ENCODE measurements at regions not wholly inside any gene's neighbourhood (a gene's known extent, or its start where the extent isn't known, plus 50 kb on each side); places are given as distances from the start of the nearest gene placed in this dataset.
"Not testable (repeated sequence)": the region's sequence is repeated elsewhere in the genome, so short reads cannot be mapped to it uniquely, and the experiment has no call there.

DNA sequence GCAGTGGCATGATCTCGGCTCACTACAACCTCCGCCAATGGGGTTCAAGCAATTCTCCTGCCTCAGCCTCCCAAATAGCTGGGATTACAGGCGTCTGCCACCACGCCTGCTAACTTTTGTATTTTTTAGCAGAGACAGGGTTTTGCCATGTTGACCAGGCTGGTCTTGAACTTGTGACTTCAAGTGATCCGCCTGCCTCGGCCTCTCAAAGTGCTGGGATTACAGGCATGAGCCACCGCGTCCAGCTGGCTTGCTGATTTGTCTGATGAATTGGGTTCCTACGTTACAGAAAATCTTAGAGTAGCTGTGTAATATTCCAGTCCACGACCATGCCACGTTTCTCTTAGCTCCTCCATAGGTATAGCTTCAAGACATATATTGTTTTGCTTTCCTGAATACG, 102.6 kb upstream of the OTOS start:
- DNase-seq = not testable (repeated sequence)

DNA sequence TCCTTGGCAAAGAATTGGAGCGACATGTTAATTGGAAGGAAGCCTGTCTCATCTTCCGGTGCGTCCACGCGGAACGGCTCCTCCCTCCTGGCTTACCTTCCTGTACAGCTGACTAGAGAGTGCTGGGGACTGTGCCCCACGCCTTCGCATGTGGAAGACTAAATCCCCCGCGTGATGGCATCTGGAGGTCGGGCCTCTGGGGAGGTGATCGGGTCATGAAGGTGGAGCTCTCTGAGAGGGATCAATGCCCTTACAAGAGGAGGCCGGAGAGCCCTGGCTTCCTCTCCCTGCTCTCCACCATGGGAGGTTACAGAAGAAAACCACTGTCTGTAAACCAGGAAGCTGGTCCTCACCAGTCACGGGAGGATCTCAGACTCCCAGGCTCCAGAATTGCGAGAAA, 104.1 kb upstream of the OTOS start:
- no peak for DNase-seq

DNA sequence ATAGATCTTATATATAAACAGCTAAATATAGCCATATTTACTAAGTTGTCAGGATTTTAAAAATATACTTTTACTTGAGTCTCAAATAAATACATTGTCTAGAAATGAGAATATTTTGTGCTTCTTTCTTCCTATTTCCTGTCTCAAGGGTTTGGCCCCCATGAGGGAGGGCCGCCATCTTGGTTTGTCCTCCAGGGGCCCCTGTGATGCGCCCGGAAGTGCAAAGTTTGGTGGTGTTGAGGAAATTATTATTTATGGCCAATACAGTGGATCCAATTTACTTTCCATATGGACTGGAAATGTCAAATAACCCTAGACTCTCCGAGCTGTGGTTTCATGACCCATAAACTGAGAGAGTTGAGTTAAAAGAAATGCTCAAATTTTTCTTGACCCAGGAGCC, 104.7 kb upstream of the OTOS start:
- no peak for DNase-seq

DNA sequence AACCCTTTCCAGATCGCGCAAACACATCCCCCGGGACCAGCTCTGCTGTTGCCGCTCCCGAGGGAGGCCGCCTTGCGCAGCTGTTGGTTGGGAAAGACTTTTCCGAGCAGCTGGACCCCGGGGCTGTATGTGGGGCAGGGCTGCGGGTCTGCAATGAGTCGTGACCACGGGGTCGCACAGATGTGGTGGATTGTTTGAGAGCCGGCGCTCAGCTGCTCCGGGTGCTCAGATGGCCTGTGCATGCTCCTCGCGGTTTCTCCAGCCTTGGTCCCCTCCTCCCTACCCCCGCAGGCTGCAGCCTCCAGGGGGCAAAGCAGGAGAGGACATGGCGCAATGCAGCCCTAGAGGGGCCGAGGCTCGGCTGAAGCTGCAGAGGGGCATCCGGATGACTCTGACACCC, 105.2 kb upstream of the OTOS start:
- DNase-seq = no peak

DNA sequence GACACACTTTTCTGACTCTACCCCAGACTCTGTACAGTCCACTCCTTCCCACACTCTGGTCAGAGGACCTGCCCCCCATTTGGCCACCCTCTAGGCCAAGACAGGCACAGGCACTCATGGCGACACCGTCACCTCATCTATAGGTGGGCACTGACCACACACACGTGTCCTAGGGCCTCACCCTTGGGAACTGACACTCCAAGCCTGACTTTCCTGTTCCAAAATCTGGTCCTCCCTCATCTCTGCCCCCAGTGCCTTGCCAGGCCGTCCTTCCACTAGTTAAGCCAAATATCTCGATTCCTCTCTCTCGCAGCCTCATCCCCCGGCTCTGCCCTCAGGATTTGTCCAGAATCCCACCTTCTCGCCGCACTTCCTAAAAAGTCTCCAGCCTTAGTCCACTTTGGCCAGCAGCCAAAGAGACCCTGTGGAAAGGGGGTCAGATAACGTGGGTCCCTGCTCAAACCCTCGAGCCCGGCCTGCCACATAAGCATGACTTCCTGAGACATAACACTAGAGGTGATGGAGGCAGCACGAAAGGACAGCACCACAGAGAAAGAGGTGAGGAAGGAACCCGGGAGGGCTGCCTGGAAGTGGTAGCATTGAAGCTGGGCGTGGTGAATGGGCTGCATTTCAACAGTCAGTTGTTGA, 105.8 kb upstream of the OTOS start:
- DNase-seq = no peak

DNA sequence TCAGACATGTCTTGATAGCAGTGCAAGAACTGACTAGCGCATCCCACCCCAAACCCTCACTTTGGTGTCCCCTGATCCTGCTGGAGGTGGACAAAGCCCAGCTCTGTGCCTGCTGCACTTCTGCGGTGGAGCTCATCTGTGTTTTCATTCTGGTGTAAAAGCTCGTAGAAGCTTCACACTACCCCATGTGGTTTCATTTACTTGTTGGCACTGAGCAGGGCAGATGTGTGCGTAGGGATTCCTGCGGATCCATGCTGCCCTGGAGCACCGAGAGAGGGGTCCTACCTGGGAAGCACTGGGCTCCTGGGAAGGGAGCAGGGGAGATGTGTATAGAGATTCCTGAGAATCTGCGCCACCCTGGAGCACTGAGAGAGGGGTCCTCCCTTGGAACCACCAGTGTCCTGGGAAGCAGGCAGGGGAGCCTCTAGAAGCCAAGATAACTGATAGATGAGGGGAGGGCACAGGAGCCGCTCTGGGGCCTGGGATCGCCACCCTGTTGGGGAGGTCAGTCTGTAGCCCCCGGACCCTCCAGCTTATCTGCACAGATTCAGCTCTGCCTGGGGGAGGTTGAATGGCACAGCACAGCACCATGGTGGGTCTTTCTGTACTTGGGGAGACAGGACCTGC, 106.9 kb upstream of the OTOS start:
- DNase-seq = no peak

DNA sequence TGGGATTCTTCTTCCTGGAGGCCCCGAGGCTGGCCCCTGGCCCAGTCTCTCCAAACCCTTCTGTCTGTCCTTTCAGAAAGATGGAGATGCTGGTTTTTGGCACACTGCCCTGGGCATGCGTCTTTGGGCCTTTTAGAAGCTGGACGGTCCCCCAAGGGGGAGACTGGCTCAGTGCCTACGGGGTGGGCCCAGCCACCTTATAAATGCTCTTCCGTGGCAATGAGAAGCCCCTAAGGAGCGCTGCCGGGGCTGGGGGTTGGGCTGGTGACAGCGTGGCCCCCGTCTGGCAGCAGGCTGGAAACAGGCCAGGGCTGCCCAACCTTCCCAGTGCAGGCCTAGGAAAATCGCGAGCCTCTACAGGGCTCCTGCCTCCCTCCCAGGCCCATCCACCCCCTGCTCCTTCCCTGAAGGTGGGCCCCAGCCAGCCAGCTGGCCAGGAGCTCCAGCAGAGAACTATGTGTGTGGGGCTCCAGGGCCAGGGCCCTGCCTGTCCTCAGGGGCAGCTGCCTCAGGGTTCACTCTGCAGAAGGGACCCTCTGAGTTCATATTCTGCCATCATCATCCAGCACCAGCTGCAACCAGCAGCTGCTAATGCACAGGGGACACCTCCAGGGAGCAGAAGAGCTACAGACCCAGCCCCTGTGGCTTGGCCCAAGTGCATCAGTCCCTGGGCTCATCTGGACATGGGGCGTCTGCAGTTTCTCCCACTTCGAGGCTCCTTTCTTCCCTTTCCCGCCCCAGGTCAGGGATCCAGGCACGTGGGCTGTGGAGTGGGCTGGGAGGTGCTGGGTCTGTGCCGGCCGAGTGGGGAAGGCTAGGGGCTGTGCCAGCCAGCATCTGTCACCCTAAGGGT, 107.6 kb upstream of the OTOS start:
- no peak for DNase-seq

DNA sequence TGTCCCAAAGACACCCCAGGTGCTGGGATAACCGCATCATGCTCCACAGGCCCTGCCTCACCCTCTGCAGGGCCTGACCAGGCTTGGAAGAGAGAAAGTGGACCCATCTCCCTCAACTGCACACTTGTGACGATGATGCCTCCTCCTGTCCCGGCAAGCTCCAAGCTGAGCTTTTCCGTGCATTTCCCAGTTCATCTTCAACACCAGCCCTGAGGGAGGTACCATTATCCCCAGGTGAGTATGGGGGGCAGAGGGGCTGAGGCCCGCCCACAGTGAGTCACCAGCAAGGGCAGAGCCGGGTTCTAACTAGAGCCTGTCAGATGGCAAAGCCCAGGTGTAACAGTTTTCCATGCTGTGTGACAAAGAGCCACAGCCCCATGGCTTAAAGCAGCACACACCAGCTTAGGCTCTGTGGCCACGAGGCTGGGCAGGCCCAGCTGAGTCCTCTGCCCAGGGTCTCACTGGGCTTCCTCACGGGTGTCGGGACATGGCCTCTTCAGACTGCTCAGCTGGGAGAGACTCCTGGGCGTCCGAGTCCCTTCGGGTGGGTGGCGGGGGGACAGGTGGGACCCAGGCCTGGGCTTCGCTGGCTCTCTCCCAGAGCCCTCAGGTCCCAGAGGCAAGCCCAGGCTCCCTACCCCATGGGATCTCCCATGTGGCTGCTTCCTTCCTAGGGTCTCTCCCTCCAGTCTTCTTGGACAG, 108.4 kb upstream of the OTOS start:
- DNase-seq = no peak

DNA sequence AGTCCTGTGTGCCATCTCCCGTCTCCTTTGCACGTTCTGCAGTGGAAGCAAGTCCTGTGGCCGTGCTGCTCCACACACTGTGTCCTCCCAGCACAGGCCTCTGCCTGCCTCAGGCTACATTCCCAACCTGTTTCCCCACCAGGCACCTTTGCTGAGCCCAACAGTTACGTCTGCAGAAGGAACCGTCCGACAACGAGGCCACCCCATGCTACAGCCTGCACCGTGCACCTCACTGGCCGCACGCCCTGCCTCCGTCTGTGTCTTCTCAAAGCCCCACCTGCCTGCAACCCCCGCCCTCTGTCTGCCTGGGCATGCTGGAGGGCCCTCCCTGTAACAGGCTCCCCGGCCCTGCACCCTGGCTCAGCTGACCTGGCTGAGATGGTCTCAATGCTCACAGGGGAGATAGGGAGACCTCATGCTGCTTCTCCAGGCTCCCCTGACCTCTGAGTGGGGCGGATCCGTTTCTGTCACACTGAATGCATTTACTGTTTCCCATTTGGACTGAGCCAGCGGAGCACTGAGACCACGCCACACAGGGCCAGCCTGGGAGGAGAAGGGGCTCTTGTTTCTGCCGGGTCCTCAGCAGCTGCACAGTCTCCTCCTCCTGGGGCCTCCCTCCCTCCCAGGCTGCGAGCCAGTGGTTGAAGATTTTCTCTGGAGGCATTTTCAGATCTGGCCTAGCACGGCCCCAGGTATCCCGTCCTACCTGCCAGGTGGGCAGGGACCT, 109.1 kb upstream of the OTOS start:
- no peak for DNase-seq

DNA sequence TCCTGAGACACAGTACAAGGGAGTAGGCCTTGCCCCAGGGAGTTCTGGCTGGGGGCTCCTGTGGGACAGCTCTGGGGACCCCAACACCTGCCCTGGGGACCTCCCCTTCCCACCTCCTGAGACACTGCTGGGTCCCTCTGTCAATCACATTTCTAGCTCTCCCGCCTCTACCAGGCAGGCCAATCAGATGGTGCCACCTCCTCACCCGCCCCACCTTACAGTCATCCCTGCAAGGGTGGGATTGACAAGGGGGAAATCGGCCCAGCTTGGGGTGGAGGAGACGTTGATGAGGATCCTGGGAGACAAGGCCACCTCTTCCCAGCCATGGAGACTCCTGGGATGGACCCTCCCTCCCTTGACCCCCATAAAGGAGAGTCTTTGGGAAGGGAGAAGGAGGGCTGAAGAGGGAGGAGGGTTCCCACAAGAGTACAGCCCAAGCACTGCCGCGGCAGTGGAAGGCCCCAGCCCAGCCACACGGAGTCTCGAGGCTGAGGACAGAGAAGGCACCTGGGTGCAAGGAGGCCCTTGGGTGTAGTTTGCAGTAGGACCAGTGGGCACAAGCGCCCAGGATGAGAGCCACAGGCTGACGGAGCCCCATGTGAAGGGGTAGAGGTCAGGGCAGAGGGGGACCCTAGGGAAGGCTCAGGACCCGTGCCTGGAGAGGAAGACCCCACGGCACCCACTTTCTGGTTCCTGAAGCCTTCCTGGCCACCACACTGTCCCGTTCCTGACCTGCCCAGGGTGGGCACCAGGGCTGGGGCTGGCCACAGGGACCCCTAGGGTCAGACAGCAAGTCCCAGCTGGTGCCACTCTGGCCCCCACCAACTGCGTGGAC, 109.9 kb upstream of the OTOS start:
- DNase-seq = no peak

DNA sequence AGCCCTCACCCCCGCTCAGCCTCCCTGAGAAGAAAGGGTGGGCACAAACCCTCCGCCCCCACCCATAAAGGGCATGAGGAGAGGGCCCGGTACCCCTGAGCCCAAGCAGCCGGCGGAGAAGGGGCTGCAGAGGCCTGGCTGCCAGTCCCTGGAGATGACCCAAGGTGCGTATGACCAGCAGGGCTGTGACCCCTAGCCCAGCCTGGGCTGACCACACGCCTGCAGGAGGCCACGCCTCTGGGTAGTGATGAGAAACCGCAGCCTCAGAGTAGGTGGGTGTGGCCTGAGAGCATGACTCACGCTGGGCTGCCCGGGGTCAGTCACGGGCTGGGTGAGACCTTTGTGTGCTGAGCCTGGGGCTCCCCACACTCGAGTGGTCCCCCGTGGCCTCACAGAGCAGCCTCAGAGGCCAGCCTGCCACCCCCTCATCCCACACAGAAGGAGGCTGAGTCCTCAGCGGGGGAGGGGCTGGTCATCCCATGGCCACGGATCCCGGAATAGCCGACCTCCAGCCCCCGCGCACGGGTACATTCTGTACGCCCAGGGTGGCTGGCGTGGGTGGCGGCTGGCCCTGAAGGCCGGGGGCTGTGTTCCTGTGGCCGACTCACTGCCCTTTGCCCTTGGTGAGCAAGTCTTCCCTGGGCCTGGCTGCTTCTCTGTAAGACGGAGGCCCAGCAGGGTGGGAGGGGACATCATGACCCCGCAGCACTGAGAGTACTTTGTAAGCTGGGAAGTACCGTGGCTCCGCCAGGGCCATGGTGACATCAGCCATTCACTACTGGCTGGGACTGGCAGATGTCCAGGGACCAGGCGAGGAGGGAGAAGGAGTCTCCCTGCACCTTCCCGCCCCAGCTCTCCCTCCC, 110.8 kb upstream of the OTOS start:
- DNase-seq = peak; percentile 49

DNA sequence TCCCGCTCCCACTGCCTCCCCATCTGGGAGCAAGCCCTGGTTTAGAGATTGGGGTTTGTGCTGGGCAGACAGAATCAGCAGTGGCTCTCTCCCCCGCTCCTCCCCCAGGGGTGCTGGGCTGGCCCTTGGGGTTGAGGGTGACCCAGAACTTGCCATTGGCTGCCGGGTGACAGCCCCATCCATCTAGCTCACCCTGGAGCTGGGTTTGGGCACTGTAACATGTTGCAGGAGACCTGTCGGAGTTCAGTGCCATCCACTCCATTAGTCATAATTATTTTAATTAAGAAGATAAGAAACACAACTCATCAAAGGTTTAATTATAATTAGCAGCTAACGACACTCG, 111.4 kb upstream of the OTOS start:
- no peak for DNase-seq

DNA sequence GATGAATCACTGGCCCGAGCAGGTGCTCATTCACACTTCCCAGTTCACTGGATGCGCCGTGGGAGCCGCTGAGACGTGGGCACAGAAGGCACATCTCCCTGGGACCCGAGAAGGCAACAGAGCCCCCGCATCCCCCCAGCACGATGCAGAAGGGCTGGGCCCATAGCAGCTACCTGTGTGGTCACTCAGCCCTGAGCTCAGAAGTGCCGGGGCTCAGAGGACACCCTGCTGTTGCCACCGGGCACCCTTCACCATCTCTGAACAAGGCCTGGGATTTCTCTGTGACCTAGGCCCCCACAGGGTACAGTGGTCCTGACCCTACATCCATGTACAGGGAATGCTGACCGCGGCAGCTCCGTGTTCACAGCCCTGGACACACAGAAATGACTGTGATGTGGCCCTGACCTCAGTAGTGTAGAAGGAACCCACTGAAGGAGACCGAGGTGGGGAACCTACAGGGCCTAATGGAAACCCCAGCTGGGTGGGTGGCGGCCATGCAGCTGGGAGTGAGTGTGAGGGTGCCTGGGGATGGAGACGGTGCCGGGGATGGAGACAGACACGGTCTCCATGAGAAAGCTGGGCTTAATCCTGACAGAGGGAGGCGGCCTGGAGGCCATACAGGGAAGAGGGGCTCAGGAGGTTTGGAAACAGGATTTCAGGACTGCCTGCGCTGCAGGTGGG, 111.9 kb upstream of the OTOS start:
- DNase-seq = no peak

DNA sequence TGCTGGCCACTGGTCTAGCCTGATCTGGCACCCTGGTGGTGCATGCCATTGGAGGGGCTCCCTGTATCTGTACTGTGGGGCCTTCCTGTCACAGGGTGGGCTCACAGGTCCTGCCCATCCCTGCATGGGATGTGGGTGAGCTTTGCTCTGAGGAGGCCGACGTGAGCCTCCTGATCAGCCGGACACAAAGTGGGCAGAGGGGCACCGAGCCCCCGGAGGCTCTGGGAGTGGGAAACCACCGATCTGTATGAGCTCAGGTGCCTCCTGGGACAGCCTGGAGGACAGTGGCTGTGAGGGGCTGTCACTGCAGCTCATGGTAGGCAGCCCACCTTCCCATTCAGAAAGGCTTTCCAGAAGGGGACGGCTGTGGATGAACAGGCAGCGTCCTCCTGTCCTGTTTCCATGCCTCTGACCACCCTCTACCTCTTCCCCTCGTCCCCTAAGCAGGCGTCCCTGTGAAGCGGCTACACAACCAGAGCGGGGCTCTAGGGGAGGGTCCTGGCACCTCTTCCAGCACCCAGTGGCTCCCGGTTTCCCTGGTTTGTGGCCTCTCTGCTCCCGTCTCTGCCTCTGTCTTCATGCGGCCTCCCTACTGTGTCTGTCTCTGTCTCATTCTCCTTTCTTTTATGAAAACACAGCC, 112.5 kb upstream of the OTOS start:
- DNase-seq = no peak

DNA sequence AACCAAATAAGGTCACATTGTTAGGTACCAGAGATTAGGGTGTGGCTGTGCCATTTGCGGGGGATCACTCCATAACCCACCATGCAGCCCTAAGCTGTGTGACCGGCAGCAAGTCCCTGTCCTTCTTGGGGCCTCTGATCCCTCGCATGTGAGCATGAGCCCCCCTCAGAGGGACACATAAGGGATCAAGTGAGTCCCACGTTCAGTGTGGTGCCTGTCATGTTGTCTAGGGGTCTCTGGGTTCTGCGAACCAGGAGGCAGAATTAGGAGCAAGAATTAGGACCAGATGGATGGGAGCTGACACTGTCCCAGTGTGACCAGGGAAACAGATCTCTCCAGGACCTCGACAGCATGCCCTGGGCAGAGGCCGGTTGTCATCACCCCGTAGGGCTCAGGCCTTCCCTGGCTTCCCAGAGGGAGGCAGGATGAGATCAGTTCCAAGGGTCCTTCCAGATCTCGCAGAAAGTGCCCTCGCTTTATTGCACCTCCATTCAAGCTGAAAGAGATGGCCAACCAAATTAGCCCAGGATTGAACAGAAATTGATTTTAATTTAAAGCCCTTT, 113.2 kb upstream of the OTOS start:
- DNase-seq = no peak

DNA sequence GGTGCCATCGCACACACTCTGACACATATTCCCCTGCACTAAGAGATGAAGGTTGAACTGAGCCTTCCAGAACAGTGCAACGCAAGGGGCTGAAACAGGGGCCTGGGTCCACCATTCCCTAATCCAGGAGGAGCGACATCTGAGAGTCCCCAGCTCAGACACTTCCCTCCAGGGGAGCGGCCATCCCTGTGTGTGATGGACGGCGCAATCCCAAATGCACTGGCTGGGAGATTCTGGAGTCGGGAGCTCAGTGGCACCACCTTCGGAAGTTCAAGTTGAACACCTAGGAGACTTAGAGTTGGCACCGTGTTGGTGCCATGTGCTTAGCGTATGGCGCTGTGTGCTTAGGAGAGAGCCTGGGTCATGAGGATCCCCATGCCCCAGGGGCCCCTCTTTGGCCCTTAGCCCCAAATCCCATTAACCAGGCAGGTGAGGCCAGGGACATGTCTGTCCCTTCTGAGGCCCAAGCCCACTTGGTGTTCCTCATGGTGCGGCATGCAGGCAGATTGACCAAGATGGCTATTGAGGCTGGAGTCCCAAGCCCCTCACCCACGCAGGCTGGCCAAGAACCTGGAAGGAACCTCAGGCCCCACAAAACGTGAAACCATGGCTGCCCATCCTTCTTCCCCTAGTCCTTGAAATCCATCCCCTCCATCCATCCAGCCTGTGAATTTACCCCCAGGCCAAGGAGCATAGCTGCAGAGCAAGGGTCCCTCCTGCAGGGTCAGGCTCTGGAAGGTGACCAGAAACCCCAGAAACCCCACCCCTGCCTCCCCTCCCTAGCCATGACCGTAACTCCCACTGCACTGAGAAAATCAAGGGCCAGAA, 114.1 kb upstream of the OTOS start:
- no peak for DNase-seq

DNA sequence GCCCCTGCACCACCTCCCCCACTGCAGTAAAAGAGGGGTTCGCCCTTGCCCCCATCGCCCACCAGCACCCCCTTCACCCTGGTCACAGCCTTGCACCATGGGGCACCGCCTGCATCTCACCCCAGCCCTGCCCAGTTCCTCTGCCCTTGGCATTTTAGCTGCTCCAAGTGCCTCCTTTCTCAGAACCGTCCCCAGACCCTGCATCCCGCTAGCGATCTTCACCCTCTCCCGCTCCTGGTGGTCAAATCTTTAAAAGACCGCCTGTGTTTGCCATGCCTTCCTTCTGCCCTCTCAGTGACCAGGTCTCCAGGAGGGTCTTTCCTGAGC, 114.7 kb upstream of the OTOS start:
- no peak for DNase-seq

Measured in fibroblast of skin of abdomen (primary cell).